Fibroblast of villous mesenchyme (primary cell): ENCODE measurements at regions not wholly inside any gene's neighbourhood (a gene's known extent, or its start where the extent isn't known, plus 50 kb on each side); places are given as distances from the start of the nearest gene placed in this dataset.
A peak's percentile ranks its signal among the peaks of the same experiment; 100 is the strongest.

ENCODE experiments used
- DNase-seq: peaks from one replicate; pipeline ENCODE4 v3.0.0-alpha.2; 2010; ENCODE audit warnings: low read depth
- H3K4me3 ChIP-seq: 2 replicates; pipeline ENCODE4 v1.5.1; 2011; ENCODE audit warnings: low read depth, mild to moderate bottlenecking, low read length
- CTCF ChIP-seq: IDR thresholded peaks from 2 replicates; pipeline ENCODE4 v1.5.1; 2012; ENCODE audit warnings: low read depth, mild to moderate bottlenecking, low read length; ENCODE audit not compliant: insufficient read depth

- H3K4me3 ChIP-seq: no peak overlapping the region
- TF ChIP-seq CTCF: no peak
- DNase-seq: no peak
These were observed 96.2 kb upstream of the NMUR2 start for GRCh38 chr5:152501294-152501693.

GRCh38 chr5:152503206-152503605 lies 98.1 kb upstream of the NMUR2 start:
- no peak for DNase-seq
- TF ChIP-seq CTCF: no peak
- H3K4me3 ChIP-seq: no peak overlapping the region

- peak; percentile 62 for TF ChIP-seq CTCF
- DNase-seq: peak; percentile 45
- no peak overlapping the region for H3K4me3 ChIP-seq
These were observed 100.5 kb upstream of the NMUR2 start for GRCh38 chr5:152505442-152506042.

- TF ChIP-seq CTCF: no peak
- no peak for DNase-seq
- no peak overlapping the region for H3K4me3 ChIP-seq
These were observed 106.0 kb upstream of the NMUR2 start for GRCh38 chr5:152511120-152511519.

GRCh38 chr5:152511531-152512132 lies 106.6 kb upstream of the NMUR2 start:
- no peak for TF ChIP-seq CTCF
- no peak for DNase-seq
- H3K4me3 ChIP-seq: no peak overlapping the region

- peak; percentile 32 for TF ChIP-seq CTCF
- no peak overlapping the region for H3K4me3 ChIP-seq
- peak; percentile 11 for DNase-seq
These were observed 109.8 kb upstream of the NMUR2 start for GRCh38 chr5:152514827-152515397.
